GM23338 (cell line): ENCODE measurements at regions not wholly inside any gene's neighbourhood (a gene's known extent, or its start where the extent isn't known, plus 50 kb on each side); places are given as distances from the start of the nearest gene placed in this dataset.

Experiments used
- ATAC-seq: fragments of 200-7000 bp; cut with Tn5 transposase; 3 replicates; pipeline ENCODE4 v1.9.1; 2020
- DNase-seq: peaks from one replicate; pipeline ENCODE4 v3.0.0-alpha.2; 2015; ENCODE audit warnings: low spot score
- H2AFZ ChIP-seq: fragments of 200-600 bp; sonication (generic); 2 replicates; pipeline ENCODE4 v1.8.0; 2016; ENCODE audit warnings: antibody characterized with exemption, mild to moderate bottlenecking, moderate library complexity
- H3F3A ChIP-seq: fragments of 200-600 bp; sonication (generic); replicated peaks from 2 replicates; pipeline ENCODE4 v1.8.0; 2017; ENCODE audit warnings: antibody characterized with exemption, mixed run types, low read depth
- H3K27ac ChIP-seq: fragments of 200-600 bp; sonication (generic); 2 replicates; pipeline ENCODE4 v1.6.1; 2016; ENCODE audit warnings: low read depth
- H3K27me3 ChIP-seq: fragments of 200-600 bp; sonication (generic); 2 replicates; pipeline ENCODE4 v1.8.0; 2016; ENCODE audit warnings: mild to moderate bottlenecking, mixed run types, moderate library complexity; ENCODE audit not compliant: insufficient read depth
- H3K36me3 ChIP-seq: fragments of 200-600 bp; sonication (generic); 2 replicates; pipeline ENCODE4 v1.8.0; 2016; ENCODE audit warnings: mild to moderate bottlenecking; ENCODE audit not compliant: insufficient read depth
- H3K4me1 ChIP-seq: fragments of 200-600 bp; sonication (generic); 2 replicates; pipeline ENCODE4 v1.8.0; 2016; ENCODE audit warnings: mild to moderate bottlenecking, moderate library complexity; ENCODE audit not compliant: insufficient read depth
- H3K4me2 ChIP-seq: fragments of 200-600 bp; sonication (generic); 2 replicates; pipeline ENCODE4 v1.7.1; 2017; ENCODE audit warnings: mixed run types
- H3K4me3 ChIP-seq: fragments of 200-600 bp; sonication (generic); 2 replicates; pipeline ENCODE4 v1.6.1; 2016; ENCODE audit warnings: mixed run types
- H3K79me2 ChIP-seq: fragments of 200-600 bp; sonication (generic); replicated peaks from 2 replicates; pipeline ENCODE4 v1.8.0; 2017; ENCODE audit warnings: mild to moderate bottlenecking; ENCODE audit not compliant: insufficient read depth
- H3K9me2 ChIP-seq: fragments of 200-600 bp; sonication (generic); 2 replicates; pipeline ENCODE4 v1.8.0; 2017; ENCODE audit not compliant: insufficient read depth
- H4K20me1 ChIP-seq: fragments of 200-600 bp; sonication (generic); replicated peaks from 2 replicates; pipeline ENCODE4 v1.8.0; 2017; ENCODE audit warnings: mild to moderate bottlenecking; ENCODE audit not compliant: insufficient read depth
- H3K27ac Mint-ChIP-seq: 2 replicates; pipeline ENCODE4 v1.8.0; 2020; ENCODE audit warnings: inconsistent platforms, mild to moderate bottlenecking, moderate library complexity, mixed read lengths
- H3K27me3 Mint-ChIP-seq: 3 replicates; pipeline ENCODE4 v1.8.0; 2022; ENCODE audit warnings: low read depth, mild to moderate bottlenecking, moderate library complexity, mixed read lengths, inconsistent platforms; ENCODE audit not compliant: insufficient read depth, poor library complexity
- H3K36me3 Mint-ChIP-seq: 3 replicates; pipeline ENCODE4 v1.8.0; 2021; ENCODE audit warnings: low read depth, mild to moderate bottlenecking, inconsistent platforms, moderate library complexity, mixed read lengths
- H3K4me1 Mint-ChIP-seq: 3 replicates; pipeline ENCODE4 v1.8.0; 2020; ENCODE audit warnings: mild to moderate bottlenecking, inconsistent platforms, mixed read lengths
- H3K4me3 Mint-ChIP-seq: 3 replicates; pipeline ENCODE4 v1.8.0; 2021; ENCODE audit warnings: moderate library complexity, mild to moderate bottlenecking, inconsistent platforms, mixed read lengths
- H3K9me3 Mint-ChIP-seq: 3 replicates; pipeline ENCODE4 v1.8.0; 2020; ENCODE audit warnings: moderate library complexity, mild to moderate bottlenecking, inconsistent platforms, mixed read lengths
- EZH2 ChIP-seq: fragments of 200-600 bp; sonication (generic); IDR thresholded peaks from one replicate; pipeline ENCODE4 v1.8.0; 2017; ENCODE audit warnings: antibody characterized with exemption, mild to moderate bottlenecking, low read depth; ENCODE audit not compliant: unreplicated experiment
- STAT1 ChIP-seq: IDR thresholded peaks from one replicate; pipeline ENCODE4 v1.6.1; 2016; ENCODE audit warnings: antibody characterized with exemption; ENCODE audit not compliant: unreplicated experiment
- TF ChIP-seq, protein P1 (sequence below): fragments of 250-450 bp; sonication (Bioruptor Pico); IDR thresholded peaks from 2 replicates; pipeline ENCODE4 v1.5.0; 2020; ENCODE audit warnings: mild to moderate bottlenecking, moderate library complexity
- TF ChIP-seq, protein P2 (sequence below), 2 experiments: fragments of 200-600 bp in 1 of 2; sonication (generic) in 1 of 2; conservative IDR thresholded peaks; 2 replicates each; pipeline versions ENCODE4 v1.5.1 to v1.6.1; 2016 to 2017; ENCODE audit warnings: antibody characterized with exemption in 2 of 2, low read depth in 2 of 2, mild to moderate bottlenecking in 2 of 2, moderate library complexity in 1 of 2

- TF ChIP-seq, protein P1, sequence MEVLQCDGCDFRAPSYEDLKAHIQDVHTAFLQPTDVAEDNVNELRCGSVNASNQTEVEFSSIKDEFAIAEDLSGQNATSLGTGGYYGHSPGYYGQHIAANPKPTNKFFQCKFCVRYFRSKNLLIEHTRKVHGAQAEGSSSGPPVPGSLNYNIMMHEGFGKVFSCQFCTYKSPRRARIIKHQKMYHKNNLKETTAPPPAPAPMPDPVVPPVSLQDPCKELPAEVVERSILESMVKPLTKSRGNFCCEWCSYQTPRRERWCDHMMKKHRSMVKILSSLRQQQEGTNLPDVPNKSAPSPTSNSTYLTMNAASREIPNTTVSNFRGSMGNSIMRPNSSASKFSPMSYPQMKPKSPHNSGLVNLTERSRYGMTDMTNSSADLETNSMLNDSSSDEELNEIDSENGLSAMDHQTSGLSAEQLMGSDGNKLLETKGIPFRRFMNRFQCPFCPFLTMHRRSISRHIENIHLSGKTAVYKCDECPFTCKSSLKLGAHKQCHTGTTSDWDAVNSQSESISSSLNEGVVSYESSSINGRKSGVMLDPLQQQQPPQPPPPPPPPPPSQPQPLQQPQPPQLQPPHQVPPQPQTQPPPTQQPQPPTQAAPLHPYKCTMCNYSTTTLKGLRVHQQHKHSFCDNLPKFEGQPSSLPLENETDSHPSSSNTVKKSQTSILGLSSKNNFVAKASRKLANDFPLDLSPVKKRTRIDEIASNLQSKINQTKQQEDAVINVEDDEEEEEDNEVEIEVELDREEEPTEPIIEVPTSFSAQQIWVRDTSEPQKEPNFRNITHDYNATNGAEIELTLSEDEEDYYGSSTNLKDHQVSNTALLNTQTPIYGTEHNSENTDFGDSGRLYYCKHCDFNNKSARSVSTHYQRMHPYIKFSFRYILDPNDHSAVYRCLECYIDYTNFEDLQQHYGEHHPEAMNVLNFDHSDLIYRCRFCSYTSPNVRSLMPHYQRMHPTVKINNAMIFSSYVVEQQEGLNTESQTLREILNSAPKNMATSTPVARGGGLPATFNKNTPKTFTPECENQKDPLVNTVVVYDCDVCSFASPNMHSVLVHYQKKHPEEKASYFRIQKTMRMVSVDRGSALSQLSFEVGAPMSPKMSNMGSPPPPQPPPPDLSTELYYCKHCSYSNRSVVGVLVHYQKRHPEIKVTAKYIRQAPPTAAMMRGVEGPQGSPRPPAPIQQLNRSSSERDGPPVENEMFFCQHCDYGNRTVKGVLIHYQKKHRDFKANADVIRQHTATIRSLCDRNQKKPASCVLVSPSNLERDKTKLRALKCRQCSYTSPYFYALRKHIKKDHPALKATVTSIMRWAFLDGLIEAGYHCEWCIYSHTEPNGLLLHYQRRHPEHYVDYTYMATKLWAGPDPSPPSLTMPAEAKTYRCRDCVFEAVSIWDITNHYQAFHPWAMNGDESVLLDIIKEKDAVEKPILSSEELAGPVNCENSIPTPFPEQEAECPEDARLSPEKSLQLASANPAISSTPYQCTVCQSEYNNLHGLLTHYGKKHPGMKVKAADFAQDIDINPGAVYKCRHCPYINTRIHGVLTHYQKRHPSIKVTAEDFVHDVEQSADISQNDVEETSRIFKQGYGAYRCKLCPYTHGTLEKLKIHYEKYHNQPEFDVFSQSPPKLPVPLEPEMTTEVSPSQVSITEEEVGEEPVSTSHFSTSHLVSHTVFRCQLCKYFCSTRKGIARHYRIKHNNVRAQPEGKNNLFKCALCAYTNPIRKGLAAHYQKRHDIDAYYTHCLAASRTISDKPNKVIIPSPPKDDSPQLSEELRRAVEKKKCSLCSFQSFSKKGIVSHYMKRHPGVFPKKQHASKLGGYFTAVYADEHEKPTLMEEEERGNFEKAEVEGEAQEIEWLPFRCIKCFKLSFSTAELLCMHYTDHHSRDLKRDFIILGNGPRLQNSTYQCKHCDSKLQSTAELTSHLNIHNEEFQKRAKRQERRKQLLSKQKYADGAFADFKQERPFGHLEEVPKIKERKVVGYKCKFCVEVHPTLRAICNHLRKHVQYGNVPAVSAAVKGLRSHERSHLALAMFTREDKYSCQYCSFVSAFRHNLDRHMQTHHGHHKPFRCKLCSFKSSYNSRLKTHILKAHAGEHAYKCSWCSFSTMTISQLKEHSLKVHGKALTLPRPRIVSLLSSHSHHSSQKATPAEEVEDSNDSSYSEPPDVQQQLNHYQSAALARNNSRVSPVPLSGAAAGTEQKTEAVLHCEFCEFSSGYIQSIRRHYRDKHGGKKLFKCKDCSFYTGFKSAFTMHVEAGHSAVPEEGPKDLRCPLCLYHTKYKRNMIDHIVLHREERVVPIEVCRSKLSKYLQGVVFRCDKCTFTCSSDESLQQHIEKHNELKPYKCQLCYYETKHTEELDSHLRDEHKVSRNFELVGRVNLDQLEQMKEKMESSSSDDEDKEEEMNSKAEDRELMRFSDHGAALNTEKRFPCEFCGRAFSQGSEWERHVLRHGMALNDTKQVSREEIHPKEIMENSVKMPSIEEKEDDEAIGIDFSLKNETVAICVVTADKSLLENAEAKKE (CRISPR knock-in tag) = no peak
- TF ChIP-seq STAT1 (no peak), EZH2 (no peak)
Measured at GRCh38 chr10:131701131-131701947, 199.5 kb upstream of the PPP2R2D start (continued).

- no peaks in the 10 kb centered on the region for H4K20me1 ChIP-seq
- H3K79me2 ChIP-seq = no peaks in the 10 kb centered on the region
- ATAC-seq (peak; percentile 54), DNase-seq (no peak)
- Mint-ChIP-seq H3K36me3 (peaks cover 10% of the 10 kb centered on the region; the same call in 2 of the 3 replicates), H3K9me3 (peaks cover 14% of the 10 kb centered on the region), H3K27ac (no peak overlapping the region), H3K4me3 (no peak overlapping the region), H3K4me1 (peaks cover 5% of the 10 kb centered on the region), H3K27me3 (peaks cover 8% of the 10 kb centered on the region)
- no peak overlapping the region for H3K27ac ChIP-seq
- no peak overlapping the region for H3K4me3 ChIP-seq
- no peak for TF ChIP-seq STAT1
- TF ChIP-seq, protein P2, sequence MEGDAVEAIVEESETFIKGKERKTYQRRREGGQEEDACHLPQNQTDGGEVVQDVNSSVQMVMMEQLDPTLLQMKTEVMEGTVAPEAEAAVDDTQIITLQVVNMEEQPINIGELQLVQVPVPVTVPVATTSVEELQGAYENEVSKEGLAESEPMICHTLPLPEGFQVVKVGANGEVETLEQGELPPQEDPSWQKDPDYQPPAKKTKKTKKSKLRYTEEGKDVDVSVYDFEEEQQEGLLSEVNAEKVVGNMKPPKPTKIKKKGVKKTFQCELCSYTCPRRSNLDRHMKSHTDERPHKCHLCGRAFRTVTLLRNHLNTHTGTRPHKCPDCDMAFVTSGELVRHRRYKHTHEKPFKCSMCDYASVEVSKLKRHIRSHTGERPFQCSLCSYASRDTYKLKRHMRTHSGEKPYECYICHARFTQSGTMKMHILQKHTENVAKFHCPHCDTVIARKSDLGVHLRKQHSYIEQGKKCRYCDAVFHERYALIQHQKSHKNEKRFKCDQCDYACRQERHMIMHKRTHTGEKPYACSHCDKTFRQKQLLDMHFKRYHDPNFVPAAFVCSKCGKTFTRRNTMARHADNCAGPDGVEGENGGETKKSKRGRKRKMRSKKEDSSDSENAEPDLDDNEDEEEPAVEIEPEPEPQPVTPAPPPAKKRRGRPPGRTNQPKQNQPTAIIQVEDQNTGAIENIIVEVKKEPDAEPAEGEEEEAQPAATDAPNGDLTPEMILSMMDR (conservative IDR thresholded peaks at IDR 0.05; ENCODE audit: low read depth in 2 of 2) = peak in 1 of 2 experiments; percentile 19; a peak in 1 of 4 replicates
- no peaks in the 10 kb centered on the region for H3K27me3 ChIP-seq
- H3K9me2 ChIP-seq = no peaks in the 10 kb centered on the region
- H2AFZ ChIP-seq = no peak overlapping the region
- H3K36me3 ChIP-seq = no peaks in the 10 kb centered on the region
- no peaks in the 10 kb centered on the region for H3F3A ChIP-seq
- no peak overlapping the region for H3K4me2 ChIP-seq
- H3K4me1 ChIP-seq = no peaks in the 10 kb centered on the region
Measured at GRCh38 chr10:131702531-131703356, 198.1 kb upstream of the PPP2R2D start.
